ENCODE measurements at regions not wholly inside any gene's neighbourhood (a gene's known extent, or its start where the extent isn't known, plus 50 kb on each side); places are given as distances from the start of the nearest gene placed in this dataset.

DNA sequence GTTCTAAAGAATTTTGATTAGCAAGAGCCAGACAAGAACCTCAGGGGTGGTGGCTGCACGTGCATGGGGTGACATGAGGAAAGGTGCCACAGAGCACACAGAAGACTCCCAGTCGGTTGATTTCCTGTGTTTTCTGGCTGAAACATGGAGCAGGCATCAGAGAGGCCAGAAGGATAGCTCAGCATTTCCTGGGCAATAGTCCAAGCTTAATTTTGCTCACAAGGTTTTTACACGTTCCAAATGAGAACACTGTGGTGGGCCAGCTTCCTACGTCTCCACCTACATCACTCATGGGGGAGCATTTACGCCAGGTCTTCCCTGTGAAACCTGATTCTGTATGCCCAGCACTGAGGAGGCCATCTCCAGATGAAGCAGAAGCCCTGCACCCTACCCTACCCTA is 212.5 kb upstream of the CLNK start:
- no peak for TF ChIP-seq EZH2 (IDR thresholded peaks at IDR 0.05)
- TF ChIP-seq EZH2phosphoT487 (IDR thresholded peaks at IDR 0.05; ENCODE audit: borderline replicate concordance): no peak
- no peak for TF ChIP-seq ATF3 (IDR thresholded peaks at IDR 0.05)
- no peak for TF ChIP-seq CTCF (IDR thresholded peaks at IDR 0.05 in 2 of 3, conservative IDR thresholded peaks at IDR 0.05 in 1 of 3; ENCODE audit: borderline replicate concordance in 1 of 3, insufficient read depth in 1 of 3, low read depth in 2 of 3, low read length in 2 of 3)
- no peak for TF ChIP-seq POLR2A (IDR thresholded peaks at IDR 0.05; ENCODE audit: borderline replicate concordance, extremely low read depth, insufficient read depth, insufficient read length)
- no peak for TF ChIP-seq POLR2AphosphoS5 (IDR thresholded peaks at IDR 0.05; ENCODE audit: low read depth, low read length)
- TF ChIP-seq ZNF274 (IDR thresholded peaks at IDR 0.05; ENCODE audit: low read depth, low read length): no peak
- TF ChIP-seq EGR1 (IDR thresholded peaks at IDR 0.05; ENCODE audit: low read depth): no peak
- no peak for TF ChIP-seq MAX (IDR thresholded peaks at IDR 0.05)
- TF ChIP-seq ZBTB33 (IDR thresholded peaks at IDR 0.05; ENCODE audit: extremely low read depth, insufficient replicate concordance, low read length): no peak
- no peak for TF ChIP-seq YY1 (IDR thresholded peaks at IDR 0.05; ENCODE audit: extremely low read depth, insufficient replicate concordance, low read depth, low read length)
- TF ChIP-seq SIN3A (IDR thresholded peaks at IDR 0.05; ENCODE audit: low read depth): no peak
- TF ChIP-seq ZFX (IDR thresholded peaks at IDR 0.05): no peak
